ENCODE measurements at regions not wholly inside any gene's neighbourhood (a gene's known extent, or its start where the extent isn't known, plus 50 kb on each side); places are given as distances from the start of the nearest gene placed in this dataset.

GRCh38 chr7:98777051-98777450 is 92.8 kb downstream of the TMEM130 start:
- TF ChIP-seq POLR2A (IDR thresholded peaks at IDR 0.05) (no peak), CTCF (IDR thresholded peaks at IDR 0.05) (no peak)
- H3K27ac ChIP-seq: no peak overlapping the region
- H3K4me1 ChIP-seq: no peaks in the 10 kb centered on the region
- no peaks in the 10 kb centered on the region for H3K36me3 ChIP-seq
- H3K4me3 ChIP-seq: no peak overlapping the region
- intact Hi-C loops (cut with DNase I; ENCODE audit: low total_unique reads): no loop called here
- H3K9me3 ChIP-seq: no peaks in the 10 kb centered on the region
- no peak for DNase-seq
- no peaks in the 10 kb centered on the region for H3K27me3 ChIP-seq

- no peak for TF ChIP-seq CTCF (IDR thresholded peaks at IDR 0.05)
- TF ChIP-seq POLR2A (IDR thresholded peaks at IDR 0.05): no peak
- H3K27me3 ChIP-seq: no peaks in the 10 kb centered on the region
- no peaks in the 10 kb centered on the region for H3K4me1 ChIP-seq
- intact Hi-C loops (cut with DNase I; ENCODE audit: low total_unique reads): no loop called here
- DNase-seq: no peak
- no peak overlapping the region for H3K4me3 ChIP-seq
- H3K9me3 ChIP-seq: no peaks in the 10 kb centered on the region
- H3K36me3 ChIP-seq: no peaks in the 10 kb centered on the region
- no peak overlapping the region for H3K27ac ChIP-seq
Measured at GRCh38 chr7:98778421-98778820, 91.4 kb downstream of the TMEM130 start.

GRCh38 chr7:98779800-98780587 is 89.8 kb downstream of the TMEM130 start:
- Histone ChIP-seq H3K36me3 (no peaks in the 10 kb centered on the region), H3K4me3 (no peak overlapping the region), H3K4me1 (no peaks in the 10 kb centered on the region), H3K27me3 (no peaks in the 10 kb centered on the region), H3K27ac (no peak overlapping the region), H3K9me3 (no peaks in the 10 kb centered on the region)
- intact Hi-C loops (cut with DNase I; ENCODE audit: low total_unique reads): no loop called here
- no peak for DNase-seq
- TF ChIP-seq CTCF (IDR thresholded peaks at IDR 0.05): no peak
- no peak for TF ChIP-seq POLR2A (IDR thresholded peaks at IDR 0.05)

DNA sequence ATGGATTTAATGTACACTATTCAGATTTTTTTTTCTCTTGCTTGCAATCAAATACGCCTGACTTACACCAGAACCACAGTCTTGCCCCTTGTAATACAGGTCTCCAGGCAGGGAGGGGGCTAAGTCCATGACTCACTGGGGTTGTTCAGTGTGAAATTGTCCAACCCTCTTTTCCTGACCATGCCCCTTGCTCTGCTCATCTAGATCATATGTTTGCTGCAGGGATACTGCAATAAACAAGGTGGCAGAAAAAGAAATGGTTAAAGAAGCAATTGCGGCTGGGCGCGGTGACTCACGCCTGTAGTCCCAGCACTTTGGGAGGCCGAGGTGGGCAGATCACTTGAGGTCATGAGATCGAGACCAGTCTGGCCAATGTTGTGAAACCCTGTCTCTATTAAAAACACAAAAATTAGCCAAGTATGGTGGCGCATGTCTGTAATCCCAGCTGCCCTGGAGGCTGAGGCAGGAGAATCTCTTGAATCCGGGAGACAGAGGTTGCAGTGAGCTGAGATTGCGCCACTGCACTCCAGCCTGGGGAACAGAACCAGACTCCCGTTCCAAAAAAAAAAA is 85.5 kb downstream of the TMEM130 start:
- no peaks in the 10 kb centered on the region for H3K27me3 ChIP-seq
- TF ChIP-seq CTCF (IDR thresholded peaks at IDR 0.05) (no peak), POLR2A (IDR thresholded peaks at IDR 0.05) (no peak)
- H3K36me3 ChIP-seq: no peaks in the 10 kb centered on the region
- no peak overlapping the region for H3K4me3 ChIP-seq
- H3K4me1 ChIP-seq: no peaks in the 10 kb centered on the region
- intact Hi-C loops (cut with DNase I; ENCODE audit: low total_unique reads): no loop called here
- no peaks in the 10 kb centered on the region for H3K9me3 ChIP-seq
- DNase-seq: no peak
- H3K27ac ChIP-seq: no peak overlapping the region

- intact Hi-C loops (cut with DNase I; ENCODE audit: low total_unique reads): no loop called here
- no peaks in the 10 kb centered on the region for H3K36me3 ChIP-seq
- H3K27ac ChIP-seq: no peak overlapping the region
- no peak for DNase-seq
- TF ChIP-seq CTCF (IDR thresholded peaks at IDR 0.05) (no peak), POLR2A (IDR thresholded peaks at IDR 0.05) (no peak)
- no peaks in the 10 kb centered on the region for H3K4me1 ChIP-seq
- H3K4me3 ChIP-seq: no peak overlapping the region
- H3K27me3 ChIP-seq: no peaks in the 10 kb centered on the region
- no peaks in the 10 kb centered on the region for H3K9me3 ChIP-seq
Measured at GRCh38 chr7:98785929-98786571, 83.8 kb downstream of the TMEM130 start.

All from uterus (tissue), 3 donors.